Transverse colon (tissue), 4 donors: ENCODE measurements at regions not wholly inside any gene's neighbourhood (a gene's known extent, or its start where the extent isn't known, plus 50 kb on each side); places are given as distances from the start of the nearest gene placed in this dataset.

Experiments
- EP300 ChIP-seq: sonication (generic); formaldehyde crosslinking; IDR thresholded peaks from one replicate; pipeline ENCODE4 v1.6.1; 2017; ENCODE audit warnings: antibody characterized with exemption, low read depth
- POLR2A ChIP-seq: fragments of 450-650 bp; IDR thresholded peaks from one replicate; pipeline ENCODE4 v1.6.1; 2016; ENCODE audit warnings: antibody characterized with exemption, mild to moderate bottlenecking, moderate library complexity
- POLR2AphosphoS5 ChIP-seq, 3 donors: sonication (generic); formaldehyde crosslinking; IDR thresholded peaks; one replicate each; pipeline ENCODE4 v1.6.1; 2016; ENCODE audit warnings: antibody characterized with exemption in 3 of 3
- TF ChIP-seq, protein P1 (sequence below), 5 experiments: fragments of 200-600 bp in 3 of 5; fragments of 450-650 bp in 2 of 5; sonication (generic) in 3 of 5; IDR thresholded peaks; 1 replicate in 2 of 5; 2 replicates in 3 of 5; pipeline ENCODE4 v1.5.1; 2016 to 2017; ENCODE audit warnings: antibody characterized with exemption in 5 of 5, inconsistent platforms in 3 of 5, mild to moderate bottlenecking in 2 of 5, moderate library complexity in 1 of 5

- TF ChIP-seq EP300, result no peak
- TF ChIP-seq, protein P1, sequence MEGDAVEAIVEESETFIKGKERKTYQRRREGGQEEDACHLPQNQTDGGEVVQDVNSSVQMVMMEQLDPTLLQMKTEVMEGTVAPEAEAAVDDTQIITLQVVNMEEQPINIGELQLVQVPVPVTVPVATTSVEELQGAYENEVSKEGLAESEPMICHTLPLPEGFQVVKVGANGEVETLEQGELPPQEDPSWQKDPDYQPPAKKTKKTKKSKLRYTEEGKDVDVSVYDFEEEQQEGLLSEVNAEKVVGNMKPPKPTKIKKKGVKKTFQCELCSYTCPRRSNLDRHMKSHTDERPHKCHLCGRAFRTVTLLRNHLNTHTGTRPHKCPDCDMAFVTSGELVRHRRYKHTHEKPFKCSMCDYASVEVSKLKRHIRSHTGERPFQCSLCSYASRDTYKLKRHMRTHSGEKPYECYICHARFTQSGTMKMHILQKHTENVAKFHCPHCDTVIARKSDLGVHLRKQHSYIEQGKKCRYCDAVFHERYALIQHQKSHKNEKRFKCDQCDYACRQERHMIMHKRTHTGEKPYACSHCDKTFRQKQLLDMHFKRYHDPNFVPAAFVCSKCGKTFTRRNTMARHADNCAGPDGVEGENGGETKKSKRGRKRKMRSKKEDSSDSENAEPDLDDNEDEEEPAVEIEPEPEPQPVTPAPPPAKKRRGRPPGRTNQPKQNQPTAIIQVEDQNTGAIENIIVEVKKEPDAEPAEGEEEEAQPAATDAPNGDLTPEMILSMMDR (IDR thresholded peaks at IDR 0.05), result no peak
- TF ChIP-seq POLR2A, result no peak
- TF ChIP-seq POLR2AphosphoS5 (IDR thresholded peaks at IDR 0.05), result no peak
Measured at GRCh38 chr3:145815707-145816413, 345.1 kb downstream of the PLOD2 start.
